NCI-H1048 (cell line): ENCODE measurements at regions not wholly inside any gene's neighbourhood (a gene's known extent, or its start where the extent isn't known, plus 50 kb on each side); places are given as distances from the start of the nearest gene placed in this dataset.
"Not testable (repeated sequence)": the region's sequence is repeated elsewhere in the genome, so short reads cannot be mapped to it uniquely, and the experiment has no call there.

Source experiments
- DNase-seq: peaks from one replicate; lab custom pipeline; 2025; lab: John Stamatoyannopoulos, UW

- no peak for DNase-seq
Measured at GRCh38 chr1:239112101-239112935, 274.1 kb upstream of the CHRM3 start.

GRCh38 chr1:239107676-239108075 is 278.7 kb upstream of the CHRM3 start:
- DNase-seq = no peak

- DNase-seq = not testable (repeated sequence)
Measured at GRCh38 chr1:239106689-239107088, 279.7 kb upstream of the CHRM3 start.

GRCh38 chr1:239098400-239099037 is 287.8 kb upstream of the CHRM3 start:
- DNase-seq = no peak

GRCh38 chr1:239091537-239091936 is 294.8 kb upstream of the CHRM3 start:
- DNase-seq = no peak

- DNase-seq = no peak
Measured at GRCh38 chr1:239084459-239085080, 301.8 kb upstream of the CHRM3 start.

- not testable (repeated sequence) for DNase-seq
Measured at GRCh38 chr1:239081947-239082346, 304.4 kb upstream of the CHRM3 start.

GRCh38 chr1:239067480-239067879 is 318.9 kb upstream of the CHRM3 start:
- DNase-seq = no peak

- no peak for DNase-seq
Measured at GRCh38 chr1:239067058-239067457, 319.3 kb upstream of the CHRM3 start.

GRCh38 chr1:239061770-239062169 is 324.6 kb upstream of the CHRM3 start:
- DNase-seq = no peak

- no peak for DNase-seq
Measured at GRCh38 chr1:239058190-239058589, 328.2 kb upstream of the CHRM3 start.

- DNase-seq = no peak
Measured at GRCh38 chr1:239056940-239057339, 329.4 kb upstream of the CHRM3 start.

- DNase-seq = no peak
Measured at GRCh38 chr1:239053279-239053678, 333.1 kb upstream of the CHRM3 start.

- no peak for DNase-seq
Measured at GRCh38 chr1:239049571-239049970, 336.8 kb upstream of the CHRM3 start.

GRCh38 chr1:239044829-239045228 is 341.5 kb upstream of the CHRM3 start:
- DNase-seq = no peak

GRCh38 chr1:239040523-239040922 is 345.8 kb upstream of the CHRM3 start:
- DNase-seq = no peak

- no peak for DNase-seq
Measured at GRCh38 chr1:239031310-239031709, 355.1 kb upstream of the CHRM3 start.

- no peak for DNase-seq
Measured at GRCh38 chr1:239025997-239026694, 360.2 kb upstream of the CHRM3 start.

- no peak for DNase-seq
Measured at GRCh38 chr1:239025223-239025622, 361.1 kb upstream of the CHRM3 start.

GRCh38 chr1:239023732-239024360 is 362.5 kb upstream of the CHRM3 start:
- no peak for DNase-seq

GRCh38 chr1:239016337-239016736 is 370.0 kb upstream of the CHRM3 start:
- DNase-seq = no peak

GRCh38 chr1:239011382-239011781 is 375.0 kb upstream of the CHRM3 start:
- DNase-seq = no peak
